ENCODE measurements at regions not wholly inside any gene's neighbourhood (a gene's known extent, or its start where the extent isn't known, plus 50 kb on each side); places are given as distances from the start of the nearest gene placed in this dataset.

DNA sequence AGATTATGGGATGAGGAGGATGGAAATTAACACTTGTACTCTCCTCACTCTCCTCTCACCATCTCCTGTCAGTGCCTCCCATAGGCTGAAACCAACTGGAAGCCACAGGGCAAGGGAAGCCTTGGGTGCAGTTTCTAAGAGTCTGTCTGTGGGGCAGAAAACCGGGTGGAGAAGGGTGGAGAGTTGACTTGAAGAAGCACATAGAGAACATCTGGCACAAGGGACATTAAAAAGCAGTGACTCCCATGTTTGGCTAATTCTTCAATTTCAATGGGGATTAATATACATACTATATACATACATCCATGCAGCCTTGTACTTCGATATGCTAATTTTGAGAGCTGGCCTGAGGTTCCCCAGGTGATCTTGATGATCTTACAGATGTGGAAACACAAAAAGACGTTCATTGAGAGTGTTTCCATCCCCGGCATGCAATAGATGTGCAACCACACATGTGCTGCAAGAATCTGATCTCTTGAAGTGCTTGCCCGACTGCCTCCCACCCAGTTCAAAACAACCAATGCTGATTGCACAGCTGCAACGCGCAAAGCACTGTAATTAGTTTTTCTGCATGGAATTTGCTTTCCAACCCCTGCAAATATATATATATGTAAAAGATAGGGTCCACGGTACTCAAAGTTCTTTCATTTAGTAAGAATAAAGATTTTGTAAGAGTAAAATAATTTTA is 121.9 kb upstream of the TMC3 start:
- Mint-ChIP-seq H3K4me1 (peaks cover 6% of the 10 kb centered on the region), H3K9me3 (peaks cover 10% of the 10 kb centered on the region), H3K27ac (no peak overlapping the region), H3K27me3 (ENCODE audit: low read depth) (peaks cover 19% of the 10 kb centered on the region), H3K36me3 (no peaks in the 10 kb centered on the region), H3K4me3 (no peak overlapping the region)
- DNase-seq (ENCODE audit: low spot score in 2 of 2, unreplicated experiment in 2 of 2): no peak
- TF ChIP-seq, protein P1, sequence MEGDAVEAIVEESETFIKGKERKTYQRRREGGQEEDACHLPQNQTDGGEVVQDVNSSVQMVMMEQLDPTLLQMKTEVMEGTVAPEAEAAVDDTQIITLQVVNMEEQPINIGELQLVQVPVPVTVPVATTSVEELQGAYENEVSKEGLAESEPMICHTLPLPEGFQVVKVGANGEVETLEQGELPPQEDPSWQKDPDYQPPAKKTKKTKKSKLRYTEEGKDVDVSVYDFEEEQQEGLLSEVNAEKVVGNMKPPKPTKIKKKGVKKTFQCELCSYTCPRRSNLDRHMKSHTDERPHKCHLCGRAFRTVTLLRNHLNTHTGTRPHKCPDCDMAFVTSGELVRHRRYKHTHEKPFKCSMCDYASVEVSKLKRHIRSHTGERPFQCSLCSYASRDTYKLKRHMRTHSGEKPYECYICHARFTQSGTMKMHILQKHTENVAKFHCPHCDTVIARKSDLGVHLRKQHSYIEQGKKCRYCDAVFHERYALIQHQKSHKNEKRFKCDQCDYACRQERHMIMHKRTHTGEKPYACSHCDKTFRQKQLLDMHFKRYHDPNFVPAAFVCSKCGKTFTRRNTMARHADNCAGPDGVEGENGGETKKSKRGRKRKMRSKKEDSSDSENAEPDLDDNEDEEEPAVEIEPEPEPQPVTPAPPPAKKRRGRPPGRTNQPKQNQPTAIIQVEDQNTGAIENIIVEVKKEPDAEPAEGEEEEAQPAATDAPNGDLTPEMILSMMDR (IDR thresholded peaks at IDR 0.05; ENCODE audit: unreplicated experiment): no peak

DNA sequence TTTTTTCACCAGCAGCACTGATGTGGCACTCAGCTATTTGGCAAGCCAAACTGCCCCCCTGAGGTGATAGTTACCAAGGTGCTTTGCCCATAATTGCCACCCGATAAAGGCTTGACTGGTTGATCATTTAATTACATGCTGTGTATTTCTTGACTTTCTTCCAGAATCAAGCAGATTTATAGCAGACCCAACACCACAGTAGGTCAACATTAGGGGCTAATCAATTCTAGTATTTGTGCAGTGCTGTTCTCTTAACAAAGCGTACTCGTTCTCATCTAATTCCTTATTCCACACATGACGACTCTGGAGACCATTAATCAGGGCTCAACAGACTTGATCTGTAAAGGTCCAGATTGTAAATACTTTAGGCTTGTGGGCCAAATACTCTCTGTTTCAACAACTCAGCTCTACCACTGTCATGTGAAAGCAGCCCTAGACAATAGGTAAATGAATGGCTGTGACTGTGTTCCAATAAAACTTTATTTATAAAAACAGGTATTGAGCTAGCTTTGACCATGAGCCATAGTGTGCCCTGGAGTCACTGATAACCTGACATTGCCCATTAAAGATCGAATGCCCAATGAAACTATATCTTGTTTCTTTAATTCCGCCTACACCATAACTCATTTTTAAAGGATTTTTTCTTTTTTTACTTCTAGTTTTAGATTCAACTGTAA is 119.1 kb upstream of the TMC3 start:
- no peak for DNase-seq (ENCODE audit: low spot score in 2 of 2, unreplicated experiment in 2 of 2)
- peaks cover 6% of the 10 kb centered on the region for H3K4me1 Mint-ChIP-seq
- TF ChIP-seq, protein P1 (IDR thresholded peaks at IDR 0.05; ENCODE audit: unreplicated experiment): no peak
- H3K27ac Mint-ChIP-seq: no peak overlapping the region
- no peaks in the 10 kb centered on the region for H3K36me3 Mint-ChIP-seq
- no peaks in the 10 kb centered on the region for H3K9me3 Mint-ChIP-seq
- peaks cover 24% of the 10 kb centered on the region for H3K27me3 Mint-ChIP-seq (ENCODE audit: low read depth)
- H3K4me3 Mint-ChIP-seq: no peak overlapping the region

DNA sequence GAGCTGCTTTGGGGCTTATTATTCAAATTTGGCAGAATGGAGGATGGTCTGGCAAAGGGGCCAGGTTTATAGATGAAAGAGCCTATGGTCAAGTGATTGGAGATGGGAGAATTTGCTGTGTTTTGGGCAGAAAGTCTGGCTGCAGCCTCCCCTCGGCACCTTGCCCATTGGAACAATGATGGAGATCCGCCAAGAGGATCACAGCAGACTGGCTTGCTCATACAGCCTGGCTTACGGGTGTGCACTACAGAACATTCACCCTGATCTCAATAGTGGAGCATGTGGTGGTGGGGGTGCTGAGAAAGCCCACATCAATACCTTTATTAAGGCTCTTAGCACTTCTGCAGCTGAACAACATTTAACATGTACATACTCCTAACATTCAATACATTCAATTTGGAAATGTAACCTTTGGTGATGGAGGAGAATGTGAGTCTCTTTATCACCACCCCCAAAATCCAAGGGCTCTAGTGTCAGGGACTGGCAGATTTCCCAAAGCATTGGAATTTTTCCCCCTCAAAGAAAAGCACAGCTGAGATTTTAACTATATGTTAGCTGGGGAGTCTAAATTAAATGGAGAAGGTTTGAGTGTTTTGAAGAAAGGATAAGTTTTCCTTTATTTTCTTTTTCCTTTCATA is 118.4 kb upstream of the TMC3 start:
- Mint-ChIP-seq H3K9me3 (no peaks in the 10 kb centered on the region), H3K4me3 (no peak overlapping the region), H3K27ac (no peak overlapping the region), H3K27me3 (ENCODE audit: low read depth) (peaks cover 24% of the 10 kb centered on the region), H3K4me1 (peaks cover 6% of the 10 kb centered on the region), H3K36me3 (no peaks in the 10 kb centered on the region)
- no peak for DNase-seq (ENCODE audit: low spot score in 2 of 2, unreplicated experiment in 2 of 2)
- TF ChIP-seq, protein P1 (IDR thresholded peaks at IDR 0.05; ENCODE audit: unreplicated experiment): no peak

DNA sequence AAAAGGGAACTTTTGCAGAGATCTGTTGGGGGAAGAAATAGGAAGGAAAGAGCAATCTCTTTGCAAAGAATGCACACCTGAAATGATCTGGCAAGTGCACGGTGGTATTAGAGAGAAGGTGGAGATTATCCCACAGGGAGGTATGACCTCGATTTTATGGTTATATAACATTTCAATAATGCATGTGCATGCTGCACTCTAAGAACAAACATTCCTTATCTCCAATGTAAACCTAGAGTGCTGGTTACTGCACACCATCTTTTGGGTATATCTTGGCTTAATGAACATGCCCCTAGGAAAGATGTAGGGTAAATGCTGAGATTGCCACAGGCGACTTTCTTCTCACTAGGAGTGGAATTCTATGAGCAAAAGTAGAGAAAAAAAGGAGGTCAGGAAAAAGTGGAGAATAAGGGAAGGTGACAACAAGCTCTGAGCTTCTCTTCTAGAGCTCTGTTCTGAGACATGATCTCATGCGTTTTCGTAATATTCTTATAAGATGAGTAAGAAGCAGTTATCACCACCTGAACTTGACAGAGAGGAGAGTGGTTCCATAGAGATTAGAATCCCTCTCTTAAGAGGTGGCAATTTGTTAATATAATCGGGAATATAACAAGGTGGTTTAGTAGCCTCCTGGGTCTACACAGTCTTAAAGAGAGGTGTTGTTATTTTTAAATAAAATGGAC is 117.5 kb upstream of the TMC3 start:
- Mint-ChIP-seq H3K4me1 (peaks cover 6% of the 10 kb centered on the region), H3K36me3 (no peaks in the 10 kb centered on the region), H3K9me3 (no peaks in the 10 kb centered on the region), H3K27me3 (ENCODE audit: low read depth) (peaks cover 24% of the 10 kb centered on the region), H3K4me3 (no peak overlapping the region), H3K27ac (no peak overlapping the region)
- no peak for DNase-seq (ENCODE audit: low spot score in 2 of 2, unreplicated experiment in 2 of 2)
- TF ChIP-seq, protein P1 (IDR thresholded peaks at IDR 0.05; ENCODE audit: unreplicated experiment): no peak

DNA sequence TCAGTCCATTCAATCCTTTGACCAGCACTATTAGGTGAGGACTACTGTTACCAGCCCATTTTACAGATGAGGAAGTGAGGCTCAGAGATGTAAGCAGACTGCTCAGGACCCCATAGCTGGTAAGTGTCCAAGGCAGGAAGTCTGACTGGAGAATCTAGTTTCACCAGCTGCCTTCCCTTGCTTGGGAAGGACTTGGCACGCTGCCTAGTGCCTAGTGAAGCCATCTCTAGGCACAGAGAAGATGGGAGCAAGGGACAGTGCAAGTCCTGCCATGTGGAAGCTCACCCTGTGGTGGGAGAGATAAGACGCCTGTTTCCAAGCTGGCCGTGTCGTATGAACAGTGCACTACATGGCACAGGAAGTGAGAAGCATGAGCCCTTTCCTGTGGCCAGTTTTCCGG is 111.8 kb upstream of the TMC3 start:
- no peak for DNase-seq (ENCODE audit: low spot score in 2 of 2, unreplicated experiment in 2 of 2)
- Mint-ChIP-seq H3K27me3 (ENCODE audit: low read depth) (peaks cover 4% of the 10 kb centered on the region), H3K27ac (no peak overlapping the region), H3K9me3 (no peaks in the 10 kb centered on the region), H3K4me1 (peaks cover 19% of the 10 kb centered on the region), H3K4me3 (no peak overlapping the region), H3K36me3 (no peaks in the 10 kb centered on the region)
- TF ChIP-seq, protein P1 (IDR thresholded peaks at IDR 0.05; ENCODE audit: unreplicated experiment): no peak
